ENCODE measurements at regions not wholly inside any gene's neighbourhood (a gene's known extent, or its start where the extent isn't known, plus 50 kb on each side); places are given as distances from the start of the nearest gene placed in this dataset.

DNA sequence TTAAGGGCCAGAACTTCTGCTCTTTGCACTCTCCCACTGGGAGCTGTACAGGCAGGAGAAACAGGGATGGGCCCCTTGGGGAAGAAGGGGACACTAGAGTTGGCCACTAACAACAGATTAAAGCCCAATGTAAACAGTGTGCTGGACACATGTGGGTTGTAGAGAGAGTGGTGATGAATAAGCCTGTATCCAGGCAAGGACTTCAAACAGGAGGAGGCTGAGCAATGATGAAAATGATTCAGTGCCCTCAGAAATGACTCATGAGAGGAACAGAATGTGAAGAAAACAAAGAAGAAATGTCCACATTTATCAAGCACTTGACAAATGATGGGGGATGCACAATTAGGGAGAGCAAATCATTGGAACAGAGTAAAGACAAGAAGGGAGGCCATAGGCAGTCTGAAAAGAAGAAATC, 242.3 kb downstream of the TBX18 start:
- H3K36me3 Mint-ChIP-seq (ENCODE audit: low read depth), result no peaks in the 10 kb centered on the region
- H3K4me1 Mint-ChIP-seq (ENCODE audit: low read depth), result no peaks in the 10 kb centered on the region
- peaks cover 2% of the 10 kb centered on the region for H3K9me3 Mint-ChIP-seq
- H3K27ac Mint-ChIP-seq, result no peak overlapping the region
- H3K27me3 Mint-ChIP-seq, result no peaks in the 10 kb centered on the region
- no peak for DNase-seq
- H3K4me3 Mint-ChIP-seq, result no peak overlapping the region

- no peak overlapping the region for H3K4me3 Mint-ChIP-seq
- H3K9me3 Mint-ChIP-seq, result peaks cover 2% of the 10 kb centered on the region
- no peak for DNase-seq
- no peaks in the 10 kb centered on the region for H3K27me3 Mint-ChIP-seq
- H3K4me1 Mint-ChIP-seq (ENCODE audit: low read depth), result no peaks in the 10 kb centered on the region
- no peaks in the 10 kb centered on the region for H3K36me3 Mint-ChIP-seq (ENCODE audit: low read depth)
- H3K27ac Mint-ChIP-seq, result no peak overlapping the region
Observed at GRCh38 chr6:84521511-84521910, 242.9 kb downstream of the TBX18 start.

DNA sequence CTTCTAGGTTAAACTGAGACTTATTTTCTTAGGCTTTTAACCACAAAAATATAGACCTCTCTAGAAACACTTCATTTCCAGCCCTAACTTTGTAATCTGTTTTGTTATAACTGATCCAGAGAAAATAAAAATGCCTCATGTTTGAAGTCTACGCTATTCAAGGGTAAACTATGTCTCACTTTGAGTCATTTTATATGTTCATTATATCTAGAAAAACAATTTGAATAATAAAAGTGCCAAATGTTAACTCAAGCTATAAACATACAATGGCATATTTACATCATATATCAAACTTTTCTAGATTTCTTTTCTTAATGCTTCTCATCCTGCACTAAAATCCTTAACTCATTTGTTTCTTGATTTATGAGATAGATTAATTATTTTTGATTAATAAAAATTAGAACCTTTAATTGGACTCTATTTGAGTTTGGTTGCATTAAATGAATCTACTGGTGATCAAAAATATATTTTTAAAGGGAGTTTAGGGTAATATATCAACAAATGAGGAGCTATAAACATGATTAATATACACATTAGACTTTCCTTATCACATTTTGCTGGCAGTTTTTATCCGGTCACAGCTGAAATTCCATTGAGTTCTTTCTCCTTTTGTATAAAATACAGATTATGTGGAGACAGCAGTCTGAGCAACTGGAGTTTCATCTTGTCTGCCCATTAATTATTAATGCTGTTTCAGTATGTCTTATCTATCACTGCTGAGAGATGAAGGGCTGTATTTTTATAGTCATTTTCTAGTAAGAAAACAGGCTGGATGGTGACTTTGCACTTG, 246.5 kb downstream of the TBX18 start:
- Mint-ChIP-seq H3K4me3 (no peak overlapping the region), H3K36me3 (ENCODE audit: low read depth) (no peaks in the 10 kb centered on the region), H3K27ac (no peak overlapping the region), H3K27me3 (no peaks in the 10 kb centered on the region), H3K4me1 (ENCODE audit: low read depth) (no peaks in the 10 kb centered on the region), H3K9me3 (peaks cover 2% of the 10 kb centered on the region)
- DNase-seq, result no peak

DNA sequence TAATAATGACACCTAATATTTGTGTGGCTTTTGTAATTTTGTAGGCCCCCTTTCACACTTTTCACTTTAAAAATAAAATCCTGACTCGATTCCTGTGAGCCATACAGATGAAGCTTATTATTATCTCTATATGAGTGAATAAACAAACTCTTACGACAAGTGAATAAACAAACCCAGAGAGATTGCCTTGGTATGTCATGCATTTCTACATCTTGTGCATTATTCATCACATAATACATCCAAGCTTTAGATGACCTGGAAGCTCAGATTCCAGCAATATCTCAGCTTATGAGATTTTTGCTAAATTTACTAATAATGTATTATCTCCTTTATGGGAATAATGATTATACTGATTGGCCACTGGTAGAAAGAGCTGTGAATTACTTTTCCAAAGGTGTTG, 248.2 kb downstream of the TBX18 start:
- H3K36me3 Mint-ChIP-seq (ENCODE audit: low read depth), result no peaks in the 10 kb centered on the region
- DNase-seq, result no peak
- no peak overlapping the region for H3K27ac Mint-ChIP-seq
- H3K4me3 Mint-ChIP-seq, result no peak overlapping the region
- no peaks in the 10 kb centered on the region for H3K4me1 Mint-ChIP-seq (ENCODE audit: low read depth)
- no peaks in the 10 kb centered on the region for H3K9me3 Mint-ChIP-seq
- no peaks in the 10 kb centered on the region for H3K27me3 Mint-ChIP-seq

- no peak for DNase-seq
- no peaks in the 10 kb centered on the region for H3K27me3 Mint-ChIP-seq
- no peaks in the 10 kb centered on the region for H3K4me1 Mint-ChIP-seq (ENCODE audit: low read depth)
- no peaks in the 10 kb centered on the region for H3K36me3 Mint-ChIP-seq (ENCODE audit: low read depth)
- no peak overlapping the region for H3K4me3 Mint-ChIP-seq
- H3K9me3 Mint-ChIP-seq, result no peaks in the 10 kb centered on the region
- H3K27ac Mint-ChIP-seq, result no peak overlapping the region
Observed at GRCh38 chr6:84515067-84515466, 249.3 kb downstream of the TBX18 start.

DNA sequence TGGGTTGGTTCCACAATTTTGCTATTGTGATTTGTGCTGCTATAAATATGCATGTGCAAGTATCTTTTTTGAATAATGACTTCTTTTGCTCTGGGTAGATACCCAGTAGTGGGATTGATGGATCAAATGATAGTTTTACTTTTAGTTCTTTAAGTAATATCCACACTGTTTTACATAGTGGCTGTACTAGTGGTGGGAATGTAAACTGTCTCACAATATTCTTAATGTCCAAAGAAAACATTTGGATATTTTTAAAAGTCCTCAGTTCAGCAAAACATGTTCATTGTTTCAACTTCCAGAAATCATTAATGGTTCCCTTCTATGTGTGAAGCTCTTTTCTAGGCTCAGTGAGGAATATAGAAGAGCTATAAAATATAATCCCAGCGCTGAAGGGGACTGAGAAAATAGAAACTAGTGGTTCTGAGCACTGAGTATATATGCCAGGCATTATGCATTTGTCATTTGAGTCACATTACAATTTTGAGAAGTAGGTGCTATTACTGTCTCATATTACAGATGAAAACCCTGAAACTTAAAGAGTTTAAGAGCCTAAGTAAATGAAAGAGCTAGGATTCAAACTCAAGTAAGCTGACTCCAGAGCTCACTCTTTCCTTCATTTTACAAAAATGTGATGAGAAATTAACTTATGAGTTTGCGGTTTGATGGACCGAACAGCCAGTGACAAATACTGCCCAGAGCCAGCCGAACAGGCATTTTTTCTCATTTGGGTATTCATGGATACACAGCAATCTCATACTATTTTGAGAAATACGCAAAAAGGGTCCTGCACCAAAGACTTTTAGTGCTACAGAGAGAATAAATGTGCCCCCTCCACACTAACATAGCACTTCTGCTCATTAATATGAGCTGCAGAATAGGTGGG, 250.1 kb downstream of the TBX18 start:
- no peaks in the 10 kb centered on the region for H3K36me3 Mint-ChIP-seq (ENCODE audit: low read depth)
- H3K27me3 Mint-ChIP-seq, result no peaks in the 10 kb centered on the region
- DNase-seq, result no peak
- no peaks in the 10 kb centered on the region for H3K4me1 Mint-ChIP-seq (ENCODE audit: low read depth)
- no peak overlapping the region for H3K27ac Mint-ChIP-seq
- H3K9me3 Mint-ChIP-seq, result no peaks in the 10 kb centered on the region
- H3K4me3 Mint-ChIP-seq, result no peak overlapping the region

GRCh38 chr6:84512391-84512790, 252.0 kb downstream of the TBX18 start:
- Mint-ChIP-seq H3K9me3 (no peaks in the 10 kb centered on the region), H3K4me1 (ENCODE audit: low read depth) (no peaks in the 10 kb centered on the region), H3K27me3 (no peaks in the 10 kb centered on the region), H3K36me3 (ENCODE audit: low read depth) (no peaks in the 10 kb centered on the region), H3K27ac (no peak overlapping the region), H3K4me3 (no peak overlapping the region)
- DNase-seq, result no peak

GRCh38 chr6:84511929-84512328, 252.5 kb downstream of the TBX18 start:
- DNase-seq, result no peak
- Mint-ChIP-seq H3K27ac (no peak overlapping the region), H3K4me1 (ENCODE audit: low read depth) (no peaks in the 10 kb centered on the region), H3K9me3 (no peaks in the 10 kb centered on the region), H3K4me3 (no peak overlapping the region), H3K36me3 (ENCODE audit: low read depth) (no peaks in the 10 kb centered on the region), H3K27me3 (no peaks in the 10 kb centered on the region)

DNA sequence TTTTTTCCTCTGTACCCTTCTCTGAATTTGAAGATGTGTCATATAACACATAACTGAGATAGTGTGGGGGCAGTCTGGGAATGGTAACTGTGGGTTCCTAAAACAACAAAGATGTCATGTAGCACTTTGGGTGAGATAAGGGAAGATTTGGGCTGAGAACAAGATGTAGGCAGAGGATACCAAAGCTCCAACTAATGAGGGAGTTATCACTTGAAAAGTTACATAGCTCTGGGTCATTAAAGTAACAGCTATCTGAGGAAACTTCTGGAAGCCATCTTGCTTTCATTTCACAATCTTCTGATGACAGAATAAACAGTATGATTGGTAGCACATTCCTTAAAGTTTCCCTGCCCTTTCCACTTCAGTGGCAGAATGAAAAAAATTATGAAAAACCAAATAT, 255.4 kb downstream of the TBX18 start:
- Mint-ChIP-seq H3K36me3 (ENCODE audit: low read depth) (no peaks in the 10 kb centered on the region), H3K4me1 (ENCODE audit: low read depth) (no peaks in the 10 kb centered on the region), H3K27me3 (no peaks in the 10 kb centered on the region), H3K27ac (no peak overlapping the region), H3K9me3 (peaks cover 5% of the 10 kb centered on the region), H3K4me3 (no peak overlapping the region)
- no peak for DNase-seq

DNA sequence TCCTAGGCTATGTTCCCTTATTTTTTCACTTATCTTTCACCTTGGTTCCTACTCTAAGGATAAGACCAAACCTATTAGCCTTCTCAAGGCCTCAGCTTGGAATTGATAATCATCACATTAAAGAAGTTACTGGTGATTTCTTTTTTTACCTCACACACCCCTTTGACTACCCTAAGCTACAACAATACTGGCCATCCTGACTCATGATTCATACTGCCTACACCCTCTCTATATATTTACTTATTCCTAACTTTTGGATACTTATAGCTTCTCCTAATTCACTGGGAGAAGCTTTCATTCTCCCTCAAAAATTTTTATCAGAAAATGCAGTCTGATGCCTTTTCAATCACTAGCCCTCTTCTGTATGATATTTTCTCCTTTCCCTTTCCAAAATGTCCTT, 256.1 kb downstream of the TBX18 start:
- H3K4me3 Mint-ChIP-seq, result no peak overlapping the region
- H3K4me1 Mint-ChIP-seq (ENCODE audit: low read depth), result no peaks in the 10 kb centered on the region
- no peaks in the 10 kb centered on the region for H3K36me3 Mint-ChIP-seq (ENCODE audit: low read depth)

DNA sequence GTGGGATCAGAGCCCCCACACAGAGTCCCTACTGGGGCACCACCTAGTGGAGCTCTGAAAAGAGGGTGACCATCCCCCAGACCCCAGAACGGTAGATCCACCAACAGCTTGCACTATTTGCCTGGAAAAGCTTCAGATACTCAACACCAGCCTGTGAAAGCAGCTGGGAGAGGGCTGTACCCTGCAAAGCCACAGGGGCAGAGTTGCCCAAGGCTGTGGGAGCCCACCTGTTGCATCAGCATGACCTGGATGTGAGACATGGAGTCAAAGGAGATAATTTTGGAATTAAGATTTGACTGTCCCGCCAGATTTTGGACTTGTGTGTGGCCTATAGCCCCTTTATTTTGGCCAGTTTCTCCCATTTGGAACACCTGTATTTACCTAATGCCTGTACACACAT, 260.4 kb downstream of the TBX18 start:
- no peak for DNase-seq
- no peaks in the 10 kb centered on the region for H3K4me1 Mint-ChIP-seq (ENCODE audit: low read depth)
- H3K27ac Mint-ChIP-seq, result no peak overlapping the region
- no peaks in the 10 kb centered on the region for H3K27me3 Mint-ChIP-seq
- H3K36me3 Mint-ChIP-seq (ENCODE audit: low read depth), result no peaks in the 10 kb centered on the region
- H3K4me3 Mint-ChIP-seq, result no peak overlapping the region
- H3K9me3 Mint-ChIP-seq, result peaks cover 17% of the 10 kb centered on the region

More for the DNA sequence above, 256.1 kb downstream of the TBX18 start:
- Mint-ChIP-seq H3K27ac (no peak overlapping the region), H3K9me3 (peaks cover 5% of the 10 kb centered on the region), H3K27me3 (no peaks in the 10 kb centered on the region)
- no peak for DNase-seq

DNA sequence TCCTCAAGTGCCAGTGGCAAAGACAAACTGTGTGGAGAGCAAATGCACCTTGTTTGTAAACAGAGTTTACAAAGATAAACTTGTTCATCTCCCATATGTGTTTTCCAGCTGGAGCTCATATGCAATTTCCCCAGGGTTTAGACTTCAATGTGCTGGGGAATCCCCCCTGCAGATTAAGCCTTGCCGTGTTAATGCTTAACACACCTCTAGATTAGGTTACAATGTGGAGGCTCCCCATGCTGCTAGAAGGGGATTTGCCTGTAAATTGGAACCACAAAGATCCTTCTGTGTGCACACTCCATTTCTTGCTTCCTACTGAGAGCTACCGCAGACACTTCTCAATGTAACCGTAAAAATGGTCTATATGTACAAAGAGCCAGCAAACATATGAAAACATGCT, 263.1 kb downstream of the TBX18 start:
- no peak for DNase-seq
- no peak overlapping the region for H3K4me3 Mint-ChIP-seq
- H3K36me3 Mint-ChIP-seq (ENCODE audit: low read depth), result no peaks in the 10 kb centered on the region
- H3K4me1 Mint-ChIP-seq (ENCODE audit: low read depth), result no peaks in the 10 kb centered on the region
- H3K9me3 Mint-ChIP-seq, result peaks cover 16% of the 10 kb centered on the region
- no peak overlapping the region for H3K27ac Mint-ChIP-seq
- H3K27me3 Mint-ChIP-seq, result no peaks in the 10 kb centered on the region

- H3K4me1 Mint-ChIP-seq (ENCODE audit: low read depth), result no peaks in the 10 kb centered on the region
- H3K27ac Mint-ChIP-seq, result no peak overlapping the region
- no peaks in the 10 kb centered on the region for H3K27me3 Mint-ChIP-seq
- H3K4me3 Mint-ChIP-seq, result no peak overlapping the region
- H3K9me3 Mint-ChIP-seq, result peaks cover 14% of the 10 kb centered on the region
- no peak for DNase-seq
- H3K36me3 Mint-ChIP-seq (ENCODE audit: low read depth), result no peaks in the 10 kb centered on the region
Observed at GRCh38 chr6:84500726-84501125, 263.7 kb downstream of the TBX18 start.

DNA sequence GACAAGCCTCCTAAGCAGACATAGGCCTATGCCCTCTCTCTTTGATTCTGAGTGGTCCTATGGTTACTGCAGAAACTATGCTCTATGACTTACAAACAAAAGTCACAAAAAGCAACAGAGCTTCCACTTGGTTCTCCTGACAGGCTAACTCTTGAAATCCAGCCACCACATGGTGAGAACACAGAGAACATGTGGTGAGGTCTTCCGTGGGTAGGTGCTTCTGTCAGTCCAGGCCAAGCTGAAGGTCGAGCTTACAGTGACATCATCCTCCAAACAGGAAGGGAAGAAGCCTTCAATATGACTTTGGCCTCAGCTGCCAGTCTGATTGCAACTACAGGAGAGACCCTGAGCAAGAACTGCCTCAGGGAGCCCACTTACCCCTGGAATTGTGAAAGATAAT, 265.5 kb downstream of the TBX18 start:
- H3K27me3 Mint-ChIP-seq, result no peaks in the 10 kb centered on the region
- DNase-seq, result no peak
- no peaks in the 10 kb centered on the region for H3K4me1 Mint-ChIP-seq (ENCODE audit: low read depth)
- H3K27ac Mint-ChIP-seq, result no peak overlapping the region
- H3K9me3 Mint-ChIP-seq, result peaks cover 14% of the 10 kb centered on the region
- no peak overlapping the region for H3K4me3 Mint-ChIP-seq
- no peaks in the 10 kb centered on the region for H3K36me3 Mint-ChIP-seq (ENCODE audit: low read depth)

All from activated T-cell treated with anti-CD3 and anti-CD28 coated beads, Interleukin-2, amount 50 U/mL, for 24 hours (primary cell).